HEK293 (cell line): ENCODE measurements at regions not wholly inside any gene's neighbourhood (a gene's known extent, or its start where the extent isn't known, plus 50 kb on each side); places are given as distances from the start of the nearest gene placed in this dataset.
A peak's percentile ranks its signal among the peaks of the same experiment; 100 is the strongest.

ENCODE experiments used
- CTCF ChIA-PET: fragments of 350-600 bp; formaldehyde crosslinking; extraction: SDS; loops from one replicate; lab custom pipeline; 2021; ENCODE audit warnings: antibody characterized with exemption; lab: Yijun Ruan, JAX
- POLR2A ChIA-PET: fragments of 300-600 bp; formaldehyde crosslinking; extraction: SDS; loops from one replicate; lab custom pipeline; 2020; ENCODE audit warnings: antibody characterized with exemption, inconsistent platforms; lab: Yijun Ruan, JAX
- H3K27ac ChIP-seq: fragments of 200-500 bp; sonication (Bioruptor generic); 2 replicates; pipeline ENCODE4 v1.5.1; 2014; ENCODE audit warnings: low read depth, low read length, control low read depth, inconsistent platforms; ENCODE audit errors: extremely low read depth
- H3K36me3 ChIP-seq, 2 experiments: fragments of 200-500 bp in 1 of 2; sonication (Bioruptor generic) in 1 of 2; 1 replicate in 1 of 2; 2 replicates in 1 of 2; pipeline ENCODE4 v1.5.1; 2014 to 2017; ENCODE audit warnings: inconsistent platforms in 2 of 2, low read length in 2 of 2; ENCODE audit not compliant: control insufficient read depth in 2 of 2, insufficient read depth in 1 of 2
- H3K4me1 ChIP-seq: fragments of 200-500 bp; sonication (Bioruptor generic); 2 replicates; pipeline ENCODE4 v1.5.1; 2014; ENCODE audit warnings: mild to moderate bottlenecking, low read length, inconsistent platforms; ENCODE audit not compliant: control insufficient read depth, insufficient read depth
- H3K4me3 ChIP-seq: 2 replicates; pipeline ENCODE4 v1.5.1; 2011; ENCODE audit warnings: low read depth, mild to moderate bottlenecking, control low read depth, low read length, moderate library complexity
- H3K9me3 ChIP-seq: fragments of 200-500 bp; sonication (Bioruptor generic); 2 replicates; pipeline ENCODE4 v1.5.1; 2014; ENCODE audit warnings: low read depth, low read length, inconsistent platforms; ENCODE audit not compliant: control insufficient read depth, insufficient read depth
- YY2 ChIP-seq: fragments of 450-650 bp; formaldehyde crosslinking; IDR thresholded peaks from 2 replicates; pipeline ENCODE4 v1.5.1; 2016; ENCODE audit warnings: missing biosample characterization, missing genetic modification characterization
- ZNF121 ChIP-seq: fragments of 450-650 bp; formaldehyde crosslinking; IDR thresholded peaks from 2 replicates; pipeline ENCODE4 v1.5.1; 2016; ENCODE audit warnings: missing biosample characterization, missing genetic modification characterization
- ZNF133 ChIP-seq: fragments of 450-650 bp; formaldehyde crosslinking; IDR thresholded peaks from 2 replicates; pipeline ENCODE4 v1.5.1; 2016; ENCODE audit warnings: missing biosample characterization, missing genetic modification characterization
- ZNF274 ChIP-seq, 2 experiments: fragments of 200-500 bp in 1 of 2; fragments of 450-650 bp in 1 of 2; sonication (Bioruptor generic) in 1 of 2; formaldehyde crosslinking in 1 of 2; IDR thresholded peaks; 2 replicates each; pipeline versions ENCODE4 v1.5.1 to v1.6.1; 2014 to 2016; ENCODE audit warnings: borderline replicate concordance in 1 of 2, inconsistent platforms in 1 of 2, low read length in 1 of 2, missing biosample characterization in 1 of 2, missing genetic modification characterization in 1 of 2
- ZNF341 ChIP-seq: fragments of 450-650 bp; formaldehyde crosslinking; IDR thresholded peaks from 2 replicates; pipeline ENCODE4; 2016; ENCODE audit warnings: low read depth, missing biosample characterization, missing genetic modification characterization
- ZNF433 ChIP-seq: fragments of 450-650 bp; formaldehyde crosslinking; IDR thresholded peaks from 2 replicates; pipeline ENCODE4 v1.5.1; 2016; ENCODE audit warnings: missing biosample characterization, missing genetic modification characterization, low read depth
- ZNF549 ChIP-seq: fragments of 450-650 bp; IDR thresholded peaks from 2 replicates; pipeline ENCODE4 v1.5.1; 2018; ENCODE audit warnings: missing biosample characterization, missing genetic modification characterization, mild to moderate bottlenecking, inconsistent platforms, moderate library complexity
- ZNF555 ChIP-seq: fragments of 450-650 bp; formaldehyde crosslinking; conservative IDR thresholded peaks from 2 replicates; pipeline ENCODE4 v1.5.1; 2017; ENCODE audit warnings: missing biosample characterization, mild to moderate bottlenecking, missing genetic modification characterization, inconsistent platforms
- ZNF623 ChIP-seq: fragments of 450-650 bp; formaldehyde crosslinking; IDR thresholded peaks from 2 replicates; pipeline ENCODE4 v1.5.1; 2016; ENCODE audit warnings: missing biosample characterization, missing genetic modification characterization
- ZNF654 ChIP-seq: fragments of 450-650 bp; formaldehyde crosslinking; IDR thresholded peaks from 2 replicates; pipeline ENCODE4 v1.5.1; 2016; ENCODE audit warnings: low read depth, missing biosample characterization, missing genetic modification characterization
- ZNF664 ChIP-seq: fragments of 450-650 bp; formaldehyde crosslinking; IDR thresholded peaks from 2 replicates; pipeline ENCODE4 v1.5.1; 2016; ENCODE audit warnings: missing biosample characterization, missing genetic modification characterization
- ZNF843 ChIP-seq: fragments of 450-650 bp; formaldehyde crosslinking; IDR thresholded peaks from 2 replicates; pipeline ENCODE4 v1.5.1; 2016; ENCODE audit warnings: missing biosample characterization, missing genetic modification characterization
- TF ChIP-seq, protein P1 (sequence below): fragments of 450-650 bp; formaldehyde crosslinking; IDR thresholded peaks from 2 replicates; pipeline ENCODE4 v1.5.1; 2017; ENCODE audit warnings: missing biosample characterization, missing genetic modification characterization
- TF ChIP-seq, protein P2 (sequence below): fragments of 450-650 bp; formaldehyde crosslinking; IDR thresholded peaks from 2 replicates; pipeline ENCODE4 v1.5.1; 2017; ENCODE audit warnings: missing biosample characterization, missing genetic modification characterization
- TF ChIP-seq, protein P3 (sequence below): fragments of 450-650 bp; formaldehyde crosslinking; IDR thresholded peaks from 2 replicates; pipeline ENCODE4 v1.5.1; 2016; ENCODE audit warnings: missing biosample characterization, missing genetic modification characterization
- TF ChIP-seq, protein P4 (sequence below): fragments of 450-650 bp; formaldehyde crosslinking; IDR thresholded peaks from 2 replicates; pipeline ENCODE4 v1.5.1; 2016; ENCODE audit warnings: missing biosample characterization, missing genetic modification characterization
- TF ChIP-seq, protein P5 (sequence below): fragments of 450-650 bp; formaldehyde crosslinking; IDR thresholded peaks from 2 replicates; pipeline ENCODE4 v1.5.1; 2016; ENCODE audit warnings: missing biosample characterization, missing genetic modification characterization
- TF ChIP-seq, protein P6 (sequence below): fragments of 450-650 bp; formaldehyde crosslinking; IDR thresholded peaks from 2 replicates; pipeline ENCODE4 v1.5.1; 2016; ENCODE audit warnings: missing biosample characterization, missing genetic modification characterization

DNA sequence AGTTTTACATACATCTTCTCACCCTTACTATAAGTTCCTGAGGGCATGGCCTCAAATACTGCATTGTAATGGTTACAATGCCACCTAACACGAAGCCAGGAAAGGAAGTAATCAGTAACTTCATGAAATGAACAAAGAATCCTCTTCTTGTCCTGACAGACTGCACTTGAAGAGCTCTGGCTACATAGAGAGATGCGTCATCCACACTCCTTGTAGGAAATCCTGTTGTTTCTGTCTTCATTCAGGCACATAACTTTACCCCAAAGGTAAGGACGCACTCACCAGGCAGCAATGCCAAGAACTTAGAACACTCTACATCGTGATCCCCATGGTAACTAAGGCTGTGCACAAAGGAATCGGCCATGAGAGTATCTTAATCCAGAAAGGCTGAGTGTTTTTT is 80.3 kb upstream of the ARID5B start (continued):
- no peak for TF ChIP-seq ZNF121
- TF ChIP-seq, protein P1, sequence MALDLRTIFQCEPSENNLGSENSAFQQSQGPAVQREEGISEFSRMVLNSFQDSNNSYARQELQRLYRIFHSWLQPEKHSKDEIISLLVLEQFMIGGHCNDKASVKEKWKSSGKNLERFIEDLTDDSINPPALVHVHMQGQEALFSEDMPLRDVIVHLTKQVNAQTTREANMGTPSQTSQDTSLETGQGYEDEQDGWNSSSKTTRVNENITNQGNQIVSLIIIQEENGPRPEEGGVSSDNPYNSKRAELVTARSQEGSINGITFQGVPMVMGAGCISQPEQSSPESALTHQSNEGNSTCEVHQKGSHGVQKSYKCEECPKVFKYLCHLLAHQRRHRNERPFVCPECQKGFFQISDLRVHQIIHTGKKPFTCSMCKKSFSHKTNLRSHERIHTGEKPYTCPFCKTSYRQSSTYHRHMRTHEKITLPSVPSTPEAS (tag by site-specific recombination) = no peak

DNA sequence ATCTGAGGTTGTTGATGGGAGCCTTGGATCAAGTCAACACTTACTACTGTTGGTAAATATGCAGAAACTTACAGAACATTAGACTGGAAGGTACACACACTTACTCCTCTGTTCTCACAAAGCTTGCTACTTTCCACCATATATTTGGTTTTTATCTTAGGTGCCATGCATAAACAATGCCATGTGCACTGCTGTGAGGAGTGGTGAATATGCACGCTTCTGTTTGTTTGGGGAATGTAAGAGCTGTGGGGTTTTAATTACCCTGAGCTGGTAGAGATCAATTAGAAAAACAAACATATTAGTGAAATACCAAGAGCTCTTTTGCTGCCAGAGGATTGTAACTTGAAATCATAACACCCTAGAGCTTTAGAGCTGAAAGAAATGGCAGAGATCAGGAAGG is 79.8 kb upstream of the ARID5B start:
- ChIA-PET CTCF (interaction anchor here (0.6 to 3.0 kb wide), 3 partner anchors 71 to 1170 kb away, joined by 3 to 9 read pairs (median 5); no protein-coding TSS in a partner anchor), POLR2A (no interaction called here)
- no peak for TF ChIP-seq ZNF843 (tag by site-specific recombination)
- TF ChIP-seq, protein P2, sequence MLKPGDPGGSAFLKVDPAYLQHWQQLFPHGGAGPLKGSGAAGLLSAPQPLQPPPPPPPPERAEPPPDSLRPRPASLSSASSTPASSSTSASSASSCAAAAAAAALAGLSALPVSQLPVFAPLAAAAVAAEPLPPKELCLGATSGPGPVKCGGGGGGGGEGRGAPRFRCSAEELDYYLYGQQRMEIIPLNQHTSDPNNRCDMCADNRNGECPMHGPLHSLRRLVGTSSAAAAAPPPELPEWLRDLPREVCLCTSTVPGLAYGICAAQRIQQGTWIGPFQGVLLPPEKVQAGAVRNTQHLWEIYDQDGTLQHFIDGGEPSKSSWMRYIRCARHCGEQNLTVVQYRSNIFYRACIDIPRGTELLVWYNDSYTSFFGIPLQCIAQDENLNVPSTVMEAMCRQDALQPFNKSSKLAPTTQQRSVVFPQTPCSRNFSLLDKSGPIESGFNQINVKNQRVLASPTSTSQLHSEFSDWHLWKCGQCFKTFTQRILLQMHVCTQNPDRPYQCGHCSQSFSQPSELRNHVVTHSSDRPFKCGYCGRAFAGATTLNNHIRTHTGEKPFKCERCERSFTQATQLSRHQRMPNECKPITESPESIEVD (tag by site-specific recombination) = 0 out of 2 replicates have a peak, but pooled peaks have one; percentile 9
- TF ChIP-seq, protein P3, sequence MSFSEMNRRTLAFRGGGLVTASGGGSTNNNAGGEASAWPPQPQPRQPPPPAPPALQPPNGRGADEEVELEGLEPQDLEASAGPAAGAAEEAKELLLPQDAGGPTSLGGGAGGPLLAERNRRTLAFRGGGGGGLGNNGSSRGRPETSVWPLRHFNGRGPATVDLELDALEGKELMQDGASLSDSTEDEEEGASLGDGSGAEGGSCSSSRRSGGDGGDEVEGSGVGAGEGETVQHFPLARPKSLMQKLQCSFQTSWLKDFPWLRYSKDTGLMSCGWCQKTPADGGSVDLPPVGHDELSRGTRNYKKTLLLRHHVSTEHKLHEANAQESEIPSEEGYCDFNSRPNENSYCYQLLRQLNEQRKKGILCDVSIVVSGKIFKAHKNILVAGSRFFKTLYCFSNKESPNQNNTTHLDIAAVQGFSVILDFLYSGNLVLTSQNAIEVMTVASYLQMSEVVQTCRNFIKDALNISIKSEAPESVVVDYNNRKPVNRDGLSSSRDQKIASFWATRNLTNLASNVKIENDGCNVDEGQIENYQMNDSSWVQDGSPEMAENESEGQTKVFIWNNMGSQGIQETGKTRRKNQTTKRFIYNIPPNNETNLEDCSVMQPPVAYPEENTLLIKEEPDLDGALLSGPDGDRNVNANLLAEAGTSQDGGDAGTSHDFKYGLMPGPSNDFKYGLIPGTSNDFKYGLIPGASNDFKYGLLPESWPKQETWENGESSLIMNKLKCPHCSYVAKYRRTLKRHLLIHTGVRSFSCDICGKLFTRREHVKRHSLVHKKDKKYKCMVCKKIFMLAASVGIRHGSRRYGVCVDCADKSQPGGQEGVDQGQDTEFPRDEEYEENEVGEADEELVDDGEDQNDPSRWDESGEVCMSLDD (tag by site-specific recombination) = no peak
- no peak for TF ChIP-seq ZNF121
- no peak for TF ChIP-seq ZNF664 (tag by site-specific recombination)
- no peak for TF ChIP-seq YY2 (tag by site-specific recombination)
- no peak for TF ChIP-seq ZNF654
- TF ChIP-seq ZNF555 = no peak
- TF ChIP-seq, protein P4, sequence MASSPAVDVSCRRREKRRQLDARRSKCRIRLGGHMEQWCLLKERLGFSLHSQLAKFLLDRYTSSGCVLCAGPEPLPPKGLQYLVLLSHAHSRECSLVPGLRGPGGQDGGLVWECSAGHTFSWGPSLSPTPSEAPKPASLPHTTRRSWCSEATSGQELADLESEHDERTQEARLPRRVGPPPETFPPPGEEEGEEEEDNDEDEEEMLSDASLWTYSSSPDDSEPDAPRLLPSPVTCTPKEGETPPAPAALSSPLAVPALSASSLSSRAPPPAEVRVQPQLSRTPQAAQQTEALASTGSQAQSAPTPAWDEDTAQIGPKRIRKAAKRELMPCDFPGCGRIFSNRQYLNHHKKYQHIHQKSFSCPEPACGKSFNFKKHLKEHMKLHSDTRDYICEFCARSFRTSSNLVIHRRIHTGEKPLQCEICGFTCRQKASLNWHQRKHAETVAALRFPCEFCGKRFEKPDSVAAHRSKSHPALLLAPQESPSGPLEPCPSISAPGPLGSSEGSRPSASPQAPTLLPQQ (tag by site-specific recombination) = no peak
- H3K4me3 ChIP-seq = no peak overlapping the region
- no peaks in the 10 kb centered on the region for H3K4me1 ChIP-seq
- no peaks in the 10 kb centered on the region for H3K9me3 ChIP-seq
- H3K27ac ChIP-seq = no peak overlapping the region
- H3K36me3 ChIP-seq = no peaks in the 10 kb centered on the region

DNA sequence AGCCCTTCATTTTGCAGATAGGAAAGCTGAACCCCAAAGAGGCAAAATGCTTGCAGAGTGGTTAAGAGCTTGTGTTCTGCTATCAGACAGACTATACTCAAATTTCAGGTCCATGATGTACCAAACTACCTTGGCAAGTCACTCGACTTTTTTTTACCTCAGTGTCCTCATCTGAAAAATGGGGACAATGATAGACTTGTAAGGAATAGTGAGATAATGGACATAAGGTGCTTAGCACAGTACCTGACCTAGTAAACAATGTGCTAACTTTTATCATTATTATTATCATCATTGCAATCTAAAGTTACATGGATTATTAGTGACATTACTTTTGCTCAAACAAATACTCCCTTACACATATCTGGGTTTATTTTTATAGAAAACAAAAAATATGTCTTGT is 79.4 kb upstream of the ARID5B start:
- Histone ChIP-seq H3K9me3 (no peaks in the 10 kb centered on the region), H3K36me3 (no peaks in the 10 kb centered on the region), H3K27ac (no peak overlapping the region), H3K4me3 (no peak overlapping the region), H3K4me1 (no peaks in the 10 kb centered on the region)
- ChIA-PET POLR2A (no interaction called here), CTCF (interaction anchor here (0.6 to 3.0 kb wide), 2 partner anchors 71 to 94 kb away, joined by 5 to 9 read pairs; no protein-coding TSS in a partner anchor)
- TF ChIP-seq ZNF549 (no peak), ZNF433 (tag by site-specific recombination) (no peak), ZNF341 (tag by site-specific recombination) (no peak), ZNF274 (IDR thresholded peaks at IDR 0.05; ENCODE audit: low read length) (no peak), ZNF274 (tag by site-specific recombination; IDR thresholded peaks at IDR 0.05; ENCODE audit: borderline replicate concordance) (no peak), ZNF623 (tag by site-specific recombination) (no peak), ZNF133 (tag by site-specific recombination) (no peak)
- TF ChIP-seq, protein P5, sequence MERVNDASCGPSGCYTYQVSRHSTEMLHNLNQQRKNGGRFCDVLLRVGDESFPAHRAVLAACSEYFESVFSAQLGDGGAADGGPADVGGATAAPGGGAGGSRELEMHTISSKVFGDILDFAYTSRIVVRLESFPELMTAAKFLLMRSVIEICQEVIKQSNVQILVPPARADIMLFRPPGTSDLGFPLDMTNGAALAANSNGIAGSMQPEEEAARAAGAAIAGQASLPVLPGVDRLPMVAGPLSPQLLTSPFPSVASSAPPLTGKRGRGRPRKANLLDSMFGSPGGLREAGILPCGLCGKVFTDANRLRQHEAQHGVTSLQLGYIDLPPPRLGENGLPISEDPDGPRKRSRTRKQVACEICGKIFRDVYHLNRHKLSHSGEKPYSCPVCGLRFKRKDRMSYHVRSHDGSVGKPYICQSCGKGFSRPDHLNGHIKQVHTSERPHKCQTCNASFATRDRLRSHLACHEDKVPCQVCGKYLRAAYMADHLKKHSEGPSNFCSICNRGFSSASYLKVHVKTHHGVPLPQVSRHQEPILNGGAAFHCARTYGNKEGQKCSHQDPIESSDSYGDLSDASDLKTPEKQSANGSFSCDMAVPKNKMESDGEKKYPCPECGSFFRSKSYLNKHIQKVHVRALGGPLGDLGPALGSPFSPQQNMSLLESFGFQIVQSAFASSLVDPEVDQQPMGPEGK (tag by site-specific recombination) = no peak
- TF ChIP-seq, protein P6, sequence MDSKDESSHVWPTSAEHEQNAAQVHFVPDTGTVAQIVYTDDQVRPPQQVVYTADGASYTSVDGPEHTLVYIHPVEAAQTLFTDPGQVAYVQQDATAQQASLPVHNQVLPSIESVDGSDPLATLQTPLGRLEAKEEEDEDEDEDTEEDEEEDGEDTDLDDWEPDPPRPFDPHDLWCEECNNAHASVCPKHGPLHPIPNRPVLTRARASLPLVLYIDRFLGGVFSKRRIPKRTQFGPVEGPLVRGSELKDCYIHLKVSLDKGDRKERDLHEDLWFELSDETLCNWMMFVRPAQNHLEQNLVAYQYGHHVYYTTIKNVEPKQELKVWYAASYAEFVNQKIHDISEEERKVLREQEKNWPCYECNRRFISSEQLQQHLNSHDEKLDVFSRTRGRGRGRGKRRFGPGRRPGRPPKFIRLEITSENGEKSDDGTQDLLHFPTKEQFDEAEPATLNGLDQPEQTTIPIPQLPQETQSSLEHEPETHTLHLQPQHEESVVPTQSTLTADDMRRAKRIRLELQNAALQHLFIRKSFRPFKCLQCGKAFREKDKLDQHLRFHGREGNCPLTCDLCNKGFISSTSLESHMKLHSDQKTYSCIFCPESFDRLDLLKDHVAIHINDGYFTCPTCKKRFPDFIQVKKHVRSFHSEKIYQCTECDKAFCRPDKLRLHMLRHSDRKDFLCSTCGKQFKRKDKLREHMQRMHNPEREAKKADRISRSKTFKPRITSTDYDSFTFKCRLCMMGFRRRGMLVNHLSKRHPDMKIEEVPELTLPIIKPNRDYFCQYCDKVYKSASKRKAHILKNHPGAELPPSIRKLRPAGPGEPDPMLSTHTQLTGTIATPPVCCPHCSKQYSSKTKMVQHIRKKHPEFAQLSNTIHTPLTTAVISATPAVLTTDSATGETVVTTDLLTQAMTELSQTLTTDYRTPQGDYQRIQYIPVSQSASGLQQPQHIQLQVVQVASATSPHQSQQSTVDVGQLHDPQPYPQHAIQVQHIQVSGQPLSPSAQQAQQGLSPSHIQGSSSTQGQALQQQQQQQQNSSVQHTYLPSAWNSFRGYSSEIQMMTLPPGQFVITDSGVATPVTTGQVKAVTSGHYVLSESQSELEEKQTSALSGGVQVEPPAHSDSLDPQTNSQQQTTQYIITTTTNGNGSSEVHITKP = no peak
